ENCODE measurements at regions not wholly inside any gene's neighbourhood (a gene's known extent, or its start where the extent isn't known, plus 50 kb on each side); places are given as distances from the start of the nearest gene placed in this dataset.

- TF ChIP-seq EP300 (IDR thresholded peaks at IDR 0.05; ENCODE audit: low read length) (no peak), RAD21 (CRISPR knock-in tag; conservative IDR thresholded peaks at IDR 0.05 in 1 of 2, IDR thresholded peaks at IDR 0.05 in 1 of 2) (no peak), ELK1 (CRISPR knock-in tag; IDR thresholded peaks at IDR 0.05) (no peak), USF2 (CRISPR knock-in tag; IDR thresholded peaks at IDR 0.05) (no peak), NR2C2 (CRISPR knock-in tag; IDR thresholded peaks at IDR 0.05) (no peak), NR2C2 (tag; IDR thresholded peaks at IDR 0.05) (no peak), FOXJ3 (CRISPR knock-in tag; IDR thresholded peaks at IDR 0.05) (no peak)
Measured at GRCh38 chr6:67606906-67607828, 1027.9 kb upstream of the ADGRB3 start.

Measured in K562 (cell line).